Epidermal melanocyte (primary cell): ENCODE measurements at regions not wholly inside any gene's neighbourhood (a gene's known extent, or its start where the extent isn't known, plus 50 kb on each side); places are given as distances from the start of the nearest gene placed in this dataset.
A peak's percentile ranks its signal among the peaks of the same experiment; 100 is the strongest.

Experiments used
- DNase-seq: peaks from one replicate; pipeline ENCODE4 v3.0.0; 2011; ENCODE audit warnings: low spot score; ENCODE audit not compliant: insufficient read length

GRCh38 chr12:88416155-88416554, 164.1 kb downstream of the KITLG start:
- DNase-seq, result no peak

GRCh38 chr12:88416786-88417185, 163.5 kb downstream of the KITLG start:
- DNase-seq, result no peak

- DNase-seq, result no peak
Observed at GRCh38 chr12:88417531-88417930, 162.7 kb downstream of the KITLG start.

- no peak for DNase-seq
Observed at GRCh38 chr12:88418856-88419497, 161.3 kb downstream of the KITLG start.

- DNase-seq, result no peak
Observed at GRCh38 chr12:88419794-88420193, 160.5 kb downstream of the KITLG start.

GRCh38 chr12:88420457-88420856, 159.8 kb downstream of the KITLG start:
- peak; percentile 24 for DNase-seq

GRCh38 chr12:88424791-88425730, 155.2 kb downstream of the KITLG start:
- DNase-seq, result no peak

GRCh38 chr12:88428350-88428749, 151.9 kb downstream of the KITLG start:
- no peak for DNase-seq

- DNase-seq, result no peak
Observed at GRCh38 chr12:88431246-88431645, 149.0 kb downstream of the KITLG start.

- DNase-seq, result no peak
Observed at GRCh38 chr12:88432531-88433490, 147.5 kb downstream of the KITLG start.

- DNase-seq, result no peak
Observed at GRCh38 chr12:88433997-88434703, 146.1 kb downstream of the KITLG start.

GRCh38 chr12:88435334-88436076, 144.8 kb downstream of the KITLG start:
- DNase-seq, result no peak

- no peak for DNase-seq
Observed at GRCh38 chr12:88437226-88437625, 143.0 kb downstream of the KITLG start.
